ENCODE measurements at regions not wholly inside any gene's neighbourhood (a gene's known extent, or its start where the extent isn't known, plus 50 kb on each side); places are given as distances from the start of the nearest gene placed in this dataset.

DNA sequence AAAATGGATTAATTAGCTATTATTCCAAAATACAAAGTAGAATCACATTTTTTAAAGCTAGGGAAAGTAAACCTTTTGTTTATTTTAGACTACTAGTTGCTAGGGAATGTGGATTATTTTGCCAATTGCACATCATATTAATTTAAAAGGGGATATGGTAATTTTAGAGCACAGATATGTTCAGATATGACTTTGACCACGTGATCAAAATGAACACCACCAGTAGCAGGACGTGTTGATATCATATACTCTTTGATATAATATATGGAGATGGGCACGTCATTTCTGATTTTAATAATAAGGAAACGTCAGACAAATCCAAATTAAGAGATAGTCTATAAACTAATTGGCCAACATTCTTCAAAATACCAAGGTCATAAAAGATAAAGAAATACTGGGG lies 1188.3 kb upstream of the CNTN5 start:
- DNase-seq (ENCODE audit: low spot score in 2 of 2) (no peak), ATAC-seq (no peak)
- H3K27ac Mint-ChIP-seq = no peak overlapping the region
- no peaks in the 10 kb centered on the region for H3K4me1 Mint-ChIP-seq
- H3K9me3 Mint-ChIP-seq = peaks cover 14% of the 10 kb centered on the region
- H3K4me3 Mint-ChIP-seq = no peak overlapping the region
- no peaks in the 10 kb centered on the region for H3K36me3 Mint-ChIP-seq

DNA sequence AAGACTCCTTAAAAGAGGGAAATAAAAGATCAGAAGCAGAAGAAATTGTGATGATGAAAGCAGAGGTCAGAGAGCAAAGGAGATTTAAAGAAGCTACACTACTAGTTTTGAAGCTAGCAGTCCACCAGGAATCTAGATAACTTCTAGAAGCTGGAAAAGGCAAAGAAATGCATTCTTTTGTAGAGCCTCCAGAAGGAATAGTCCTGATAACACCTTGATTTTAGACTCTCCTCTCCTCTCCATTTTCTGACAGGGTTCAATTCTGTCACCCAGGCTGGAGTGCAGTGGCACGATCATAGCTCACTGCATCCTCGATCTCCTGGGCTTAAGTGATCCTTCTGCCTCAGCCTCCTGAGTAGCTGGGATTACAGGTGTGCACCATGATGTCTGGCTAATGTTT lies 1187.3 kb upstream of the CNTN5 start:
- Mint-ChIP-seq H3K9me3 (peaks cover 14% of the 10 kb centered on the region), H3K4me3 (no peak overlapping the region), H3K36me3 (no peaks in the 10 kb centered on the region), H3K27ac (no peak overlapping the region), H3K4me1 (no peaks in the 10 kb centered on the region)
- DNase-seq (ENCODE audit: low spot score in 2 of 2) (no peak), ATAC-seq (no peak)

DNA sequence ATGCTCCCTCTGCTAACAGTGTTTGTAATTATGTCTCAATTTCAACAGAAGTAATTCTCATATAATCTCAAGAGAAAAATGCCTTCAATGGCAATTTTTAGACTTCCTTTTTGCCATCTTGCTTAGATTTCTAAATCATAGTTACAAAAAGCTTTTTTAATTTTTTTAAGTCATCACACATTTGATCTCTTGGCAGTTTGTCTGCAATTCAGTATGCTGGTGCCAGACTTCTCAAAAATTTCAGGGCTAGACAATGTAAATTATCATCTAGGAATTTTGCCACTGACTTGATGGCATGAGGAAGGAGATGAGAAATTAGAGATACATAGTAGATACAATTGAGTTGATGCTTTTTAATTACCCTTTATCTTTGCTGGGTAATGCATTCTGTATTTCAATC lies 1176.7 kb upstream of the CNTN5 start:
- DNase-seq (ENCODE audit: low spot score in 2 of 2) = no peak
- H3K27ac Mint-ChIP-seq = no peak overlapping the region
- H3K4me3 Mint-ChIP-seq = no peak overlapping the region
- ATAC-seq = no peak
- H3K9me3 Mint-ChIP-seq = peaks cover 22% of the 10 kb centered on the region
- H3K36me3 Mint-ChIP-seq = no peaks in the 10 kb centered on the region
- H3K4me1 Mint-ChIP-seq = no peaks in the 10 kb centered on the region

DNA sequence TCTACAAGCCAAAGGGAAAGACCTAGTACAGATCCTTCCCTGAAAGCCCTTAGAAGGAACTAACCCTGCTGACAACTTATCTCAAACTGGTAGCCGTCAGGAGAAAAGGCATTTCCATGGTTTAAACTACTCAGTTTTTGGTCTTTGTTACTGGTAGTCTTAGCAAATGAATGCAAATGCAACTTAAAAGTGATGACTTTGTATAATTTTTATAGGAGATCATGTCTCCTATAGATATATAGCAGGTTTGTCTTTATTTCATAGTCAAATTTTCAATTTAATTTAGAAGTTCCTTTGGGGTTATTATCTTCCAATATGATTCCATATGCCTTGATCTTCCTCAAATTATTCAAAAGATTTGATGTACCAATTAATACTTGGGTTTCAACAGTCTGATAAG lies 1173.0 kb upstream of the CNTN5 start:
- H3K4me3 Mint-ChIP-seq = no peak overlapping the region
- no peaks in the 10 kb centered on the region for H3K4me1 Mint-ChIP-seq
- H3K36me3 Mint-ChIP-seq = no peaks in the 10 kb centered on the region
- H3K9me3 Mint-ChIP-seq = peaks cover 14% of the 10 kb centered on the region
- H3K27ac Mint-ChIP-seq = no peak overlapping the region
- no peak for DNase-seq (ENCODE audit: low spot score in 2 of 2)
- no peak for ATAC-seq

DNA sequence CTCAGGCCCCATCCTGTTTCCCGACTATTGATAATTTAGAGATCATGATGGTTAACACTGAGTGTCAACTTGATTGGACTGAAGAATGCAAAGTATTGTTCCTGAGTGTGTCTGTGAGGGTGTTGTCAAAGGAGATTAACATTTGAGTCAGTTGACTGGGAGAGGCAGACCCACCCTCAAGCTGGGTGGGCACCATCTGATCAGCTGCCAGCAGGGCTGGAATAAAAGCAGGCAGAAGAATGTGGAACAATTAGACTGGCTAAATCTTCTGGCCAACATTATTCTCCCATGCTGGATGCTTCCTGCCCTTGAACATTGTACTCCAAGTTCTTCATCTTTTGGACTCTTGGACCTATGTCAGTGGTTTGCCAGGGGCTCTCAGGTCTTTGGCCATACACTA lies 1170.0 kb upstream of the CNTN5 start:
- Mint-ChIP-seq H3K27ac (no peak overlapping the region), H3K9me3 (peaks cover 10% of the 10 kb centered on the region), H3K4me3 (no peak overlapping the region)

DNA sequence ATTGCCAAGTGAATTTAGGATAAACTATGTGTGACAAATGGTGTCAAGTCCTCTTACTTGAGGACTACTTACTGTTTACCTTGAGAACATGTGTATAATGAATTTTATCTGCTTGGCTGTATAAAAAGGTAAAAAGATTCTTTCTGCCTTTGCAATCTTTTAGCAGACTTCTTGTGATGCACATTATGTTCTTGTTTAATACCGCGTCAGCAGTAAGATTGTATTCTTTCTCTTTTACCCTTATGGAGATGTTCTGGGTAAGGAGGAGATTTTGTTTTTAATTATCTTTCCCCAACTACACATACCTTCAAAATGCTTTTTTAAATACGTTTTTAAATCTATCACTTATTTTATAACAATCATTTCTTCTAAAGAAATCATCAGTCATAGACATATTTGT lies 1166.4 kb upstream of the CNTN5 start:
- H3K36me3 Mint-ChIP-seq = no peaks in the 10 kb centered on the region
- H3K4me3 Mint-ChIP-seq = no peak overlapping the region
- H3K4me1 Mint-ChIP-seq = no peaks in the 10 kb centered on the region
- no peak overlapping the region for H3K27ac Mint-ChIP-seq
- peaks cover 11% of the 10 kb centered on the region for H3K9me3 Mint-ChIP-seq
- no peak for DNase-seq (ENCODE audit: low spot score in 2 of 2)
- no peak for ATAC-seq

More for the DNA sequence above, 1170.0 kb upstream of the CNTN5 start:
- H3K4me1 Mint-ChIP-seq = no peaks in the 10 kb centered on the region
- DNase-seq (ENCODE audit: low spot score in 2 of 2) (no peak), ATAC-seq (no peak)
- H3K36me3 Mint-ChIP-seq = no peaks in the 10 kb centered on the region

DNA sequence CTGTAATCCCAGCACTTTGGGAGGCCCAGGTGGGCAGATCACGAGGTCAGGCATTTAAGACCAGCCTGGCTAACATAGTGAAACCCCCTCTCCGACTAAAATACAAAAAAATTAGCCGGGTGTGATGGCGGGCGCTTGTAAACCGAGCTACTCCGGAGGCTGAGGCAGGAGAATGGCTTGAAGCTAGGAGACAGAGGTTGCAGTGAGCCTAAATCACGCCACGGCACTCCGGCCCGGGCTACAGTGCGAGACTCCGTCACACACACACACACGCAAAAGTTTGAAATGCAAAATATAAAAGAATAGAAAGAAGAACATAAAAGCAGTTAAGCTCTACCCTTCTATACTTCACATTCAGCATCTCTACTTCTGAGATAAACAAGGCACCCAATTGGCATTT lies 1165.9 kb upstream of the CNTN5 start:
- DNase-seq (ENCODE audit: low spot score in 2 of 2) = no peak
- H3K27ac Mint-ChIP-seq = no peak overlapping the region
- no peak for ATAC-seq
- H3K9me3 Mint-ChIP-seq = peaks cover 11% of the 10 kb centered on the region
- no peaks in the 10 kb centered on the region for H3K4me1 Mint-ChIP-seq
- no peaks in the 10 kb centered on the region for H3K36me3 Mint-ChIP-seq
- no peak overlapping the region for H3K4me3 Mint-ChIP-seq

DNA sequence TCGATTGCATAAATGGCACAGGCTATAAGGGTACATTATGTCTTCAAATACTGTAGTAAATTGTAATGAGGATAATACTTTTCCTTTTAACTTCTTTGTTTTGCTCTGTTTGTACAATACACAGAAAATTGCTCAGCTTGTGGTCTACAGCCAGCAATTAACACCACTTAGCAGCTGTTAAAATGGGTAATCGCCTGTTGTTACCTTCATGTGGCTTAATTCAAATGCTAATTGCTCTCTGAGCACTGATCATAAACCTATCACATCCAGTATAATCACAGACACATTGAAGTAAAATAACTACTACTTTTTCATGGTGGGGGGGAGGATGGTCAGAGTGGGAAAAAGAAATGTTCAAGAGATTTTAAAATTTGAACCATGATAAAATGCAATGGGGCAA lies 1164.1 kb upstream of the CNTN5 start:
- Mint-ChIP-seq H3K9me3 (peaks cover 15% of the 10 kb centered on the region), H3K36me3 (no peaks in the 10 kb centered on the region), H3K4me1 (no peaks in the 10 kb centered on the region), H3K4me3 (no peak overlapping the region), H3K27ac (no peak overlapping the region)
- no peak for ATAC-seq
- no peak for DNase-seq (ENCODE audit: low spot score in 2 of 2)

DNA sequence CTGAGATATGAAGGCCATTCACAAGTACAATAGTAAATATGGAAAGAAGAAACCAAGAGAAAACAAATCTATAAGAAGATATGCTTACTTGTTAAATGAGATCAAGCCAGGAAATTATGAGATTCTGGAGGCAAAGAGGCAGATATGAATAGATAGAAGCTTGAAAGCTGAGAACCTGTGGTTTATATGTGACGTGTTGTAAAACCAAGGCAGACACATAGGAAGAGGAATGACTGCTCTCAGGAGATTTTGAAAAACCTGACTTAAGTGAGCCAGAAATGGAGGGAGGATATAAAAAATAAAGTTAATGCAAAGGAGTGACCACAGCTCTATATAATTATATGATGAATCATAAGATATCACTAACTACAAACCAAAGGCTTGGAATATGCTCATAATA lies 1160.5 kb upstream of the CNTN5 start:
- no peak overlapping the region for H3K27ac Mint-ChIP-seq
- DNase-seq (ENCODE audit: low spot score in 2 of 2) = no peak
- no peak overlapping the region for H3K4me3 Mint-ChIP-seq
- no peak for ATAC-seq
- no peaks in the 10 kb centered on the region for H3K36me3 Mint-ChIP-seq
- no peaks in the 10 kb centered on the region for H3K4me1 Mint-ChIP-seq
- peaks cover 27% of the 10 kb centered on the region for H3K9me3 Mint-ChIP-seq

DNA sequence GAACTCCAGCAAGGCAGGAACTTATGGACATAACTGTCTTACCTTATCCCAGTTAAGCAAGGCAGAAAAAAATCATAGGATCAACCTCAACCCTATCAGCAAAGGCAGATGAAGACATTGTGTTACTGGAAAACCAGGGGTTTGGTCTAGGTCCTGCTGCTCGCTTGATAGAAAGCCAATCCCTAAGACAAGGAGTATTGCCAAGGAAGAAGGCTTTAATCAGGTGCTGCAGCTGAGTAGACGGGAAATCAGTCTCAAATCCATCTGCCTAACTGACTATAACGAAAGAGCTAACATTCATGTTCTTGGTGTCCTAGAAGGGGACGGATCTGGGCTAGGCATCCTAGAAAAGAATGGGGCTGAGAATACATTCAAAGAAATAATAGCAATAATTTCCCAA lies 1158.7 kb upstream of the CNTN5 start:
- Mint-ChIP-seq H3K36me3 (no peaks in the 10 kb centered on the region), H3K4me1 (no peaks in the 10 kb centered on the region), H3K9me3 (peaks cover 25% of the 10 kb centered on the region), H3K4me3 (no peak overlapping the region), H3K27ac (no peak overlapping the region)
- DNase-seq (ENCODE audit: low spot score in 2 of 2) (no peak), ATAC-seq (no peak)

DNA sequence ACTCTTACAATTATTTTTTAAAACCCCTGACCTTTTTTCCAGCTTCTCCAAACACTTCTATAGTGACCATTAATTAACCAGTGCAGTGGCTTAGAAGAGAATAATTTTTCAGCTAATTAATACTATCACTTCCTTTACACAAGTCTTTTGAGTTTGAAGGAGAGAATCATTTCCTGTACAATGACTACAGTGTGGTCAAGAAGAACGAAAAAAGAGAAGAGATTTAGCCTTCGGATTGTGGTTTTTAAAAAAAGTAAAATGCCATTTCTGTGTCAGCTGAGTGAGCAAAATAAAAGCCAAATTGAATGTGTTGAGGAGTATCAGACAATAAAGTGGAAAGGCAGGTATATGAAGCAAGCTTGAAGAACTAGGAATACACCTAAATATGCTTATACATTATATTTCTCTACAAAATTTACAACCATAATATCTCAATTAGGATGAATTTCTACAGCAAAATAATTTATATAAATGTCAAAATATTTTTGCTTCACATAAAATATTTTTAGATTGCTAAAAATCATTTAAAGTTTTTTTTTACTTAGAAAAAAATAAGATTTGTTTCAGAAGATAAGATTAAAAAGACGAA lies 1155.2 kb upstream of the CNTN5 start:
- peaks cover 34% of the 10 kb centered on the region for H3K9me3 Mint-ChIP-seq
- H3K27ac Mint-ChIP-seq = no peak overlapping the region
- no peaks in the 10 kb centered on the region for H3K4me1 Mint-ChIP-seq
- no peaks in the 10 kb centered on the region for H3K36me3 Mint-ChIP-seq
- ATAC-seq (no peak), DNase-seq (ENCODE audit: low spot score in 2 of 2) (no peak)
- H3K4me3 Mint-ChIP-seq = no peak overlapping the region

DNA sequence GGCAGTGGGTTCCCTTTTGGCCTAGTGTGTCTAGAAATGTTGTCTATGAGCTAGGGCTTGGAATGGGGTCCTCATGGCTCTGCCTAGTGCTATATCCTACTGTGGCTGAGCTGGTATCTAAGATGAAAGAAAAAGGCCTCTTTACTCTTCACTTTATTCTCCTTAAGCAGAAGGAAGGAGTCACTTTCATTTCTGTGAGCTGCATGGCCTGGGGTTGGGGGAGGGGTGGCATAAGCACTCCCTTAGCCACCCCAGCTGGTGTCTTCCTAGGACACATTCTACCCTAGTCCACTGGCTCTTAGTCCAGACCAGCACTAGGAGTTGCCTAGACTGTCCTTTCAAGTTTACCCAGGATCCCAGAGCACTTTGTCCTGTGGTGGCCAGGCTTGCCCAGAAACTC lies 1148.9 kb upstream of the CNTN5 start:
- H3K4me1 Mint-ChIP-seq = no peaks in the 10 kb centered on the region
- no peak overlapping the region for H3K4me3 Mint-ChIP-seq
- ATAC-seq = no peak
- H3K36me3 Mint-ChIP-seq = no peaks in the 10 kb centered on the region
- no peak for DNase-seq (ENCODE audit: low spot score in 2 of 2)
- no peak overlapping the region for H3K27ac Mint-ChIP-seq
- peaks cover 28% of the 10 kb centered on the region for H3K9me3 Mint-ChIP-seq

DNA sequence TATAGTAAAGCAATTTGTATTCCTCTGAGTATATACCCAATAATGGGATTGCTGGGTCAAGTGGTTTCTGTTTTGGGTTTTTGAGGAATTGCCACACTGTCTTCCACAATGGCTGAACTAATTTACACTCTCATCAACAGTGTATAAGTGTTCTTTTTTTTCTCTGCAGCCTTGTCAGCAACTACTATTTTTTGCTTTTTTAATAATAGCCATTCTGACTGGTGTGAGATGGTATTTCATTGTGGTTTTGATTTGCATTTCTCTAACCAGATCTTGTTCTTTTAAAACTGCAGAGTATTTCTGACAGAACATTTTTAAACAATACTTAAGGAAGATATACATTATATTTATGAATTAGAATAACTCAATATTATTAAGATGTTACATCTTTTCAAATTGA lies 1140.5 kb upstream of the CNTN5 start:
- Mint-ChIP-seq H3K9me3 (peaks cover 12% of the 10 kb centered on the region), H3K4me1 (no peaks in the 10 kb centered on the region), H3K4me3 (no peak overlapping the region), H3K36me3 (no peaks in the 10 kb centered on the region), H3K27ac (no peak overlapping the region)
- ATAC-seq (no peak), DNase-seq (ENCODE audit: low spot score in 2 of 2) (no peak)

DNA sequence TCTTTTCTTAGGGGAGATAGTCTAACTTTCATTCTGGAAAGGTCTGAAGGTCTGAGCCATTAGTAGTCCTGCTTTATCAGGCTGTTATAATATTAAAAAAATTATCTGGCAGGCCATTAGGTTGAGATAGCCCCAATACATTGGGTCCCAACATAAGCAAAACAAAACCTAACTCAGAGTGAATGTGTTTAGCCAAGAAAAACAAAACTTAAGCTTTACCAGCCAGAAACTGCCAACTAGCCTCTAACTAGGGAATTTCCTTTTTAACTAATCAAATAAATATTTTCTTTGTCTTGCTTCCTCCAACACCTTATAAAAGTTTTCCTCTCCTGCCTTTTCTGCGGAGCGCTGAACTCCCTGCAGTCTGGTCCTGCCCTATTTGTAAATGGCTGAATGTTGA lies 1137.7 kb upstream of the CNTN5 start:
- Mint-ChIP-seq H3K9me3 (peaks cover 13% of the 10 kb centered on the region), H3K4me3 (no peak overlapping the region), H3K36me3 (no peaks in the 10 kb centered on the region), H3K4me1 (no peaks in the 10 kb centered on the region), H3K27ac (no peak overlapping the region)
- ATAC-seq = no peak
- no peak for DNase-seq (ENCODE audit: low spot score in 2 of 2)

DNA sequence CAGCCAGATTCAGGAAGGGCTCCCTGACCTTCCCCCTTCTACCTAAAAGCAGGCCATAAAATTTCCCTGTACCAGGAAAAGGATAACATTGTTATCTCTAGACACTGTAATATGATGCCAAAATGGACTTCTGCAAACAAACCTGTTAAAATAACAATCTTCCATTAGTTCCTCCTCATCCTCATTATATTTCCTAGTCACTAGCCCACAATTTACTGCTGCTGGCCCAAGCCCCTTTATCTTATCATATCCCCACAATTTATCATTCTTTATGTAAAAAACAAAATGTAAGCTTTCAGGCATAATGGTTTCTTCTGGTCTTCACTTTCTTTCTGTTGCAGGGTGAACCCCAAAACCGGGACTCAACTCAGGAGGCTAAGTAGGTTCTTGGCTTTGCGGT lies 1132.1 kb upstream of the CNTN5 start:
- no peak overlapping the region for H3K27ac Mint-ChIP-seq
- H3K4me3 Mint-ChIP-seq = no peak overlapping the region
- H3K9me3 Mint-ChIP-seq = peaks cover 26% of the 10 kb centered on the region
- no peak for DNase-seq (ENCODE audit: low spot score in 2 of 2)
- H3K36me3 Mint-ChIP-seq = no peaks in the 10 kb centered on the region
- H3K4me1 Mint-ChIP-seq = no peaks in the 10 kb centered on the region
- ATAC-seq = no peak

DNA sequence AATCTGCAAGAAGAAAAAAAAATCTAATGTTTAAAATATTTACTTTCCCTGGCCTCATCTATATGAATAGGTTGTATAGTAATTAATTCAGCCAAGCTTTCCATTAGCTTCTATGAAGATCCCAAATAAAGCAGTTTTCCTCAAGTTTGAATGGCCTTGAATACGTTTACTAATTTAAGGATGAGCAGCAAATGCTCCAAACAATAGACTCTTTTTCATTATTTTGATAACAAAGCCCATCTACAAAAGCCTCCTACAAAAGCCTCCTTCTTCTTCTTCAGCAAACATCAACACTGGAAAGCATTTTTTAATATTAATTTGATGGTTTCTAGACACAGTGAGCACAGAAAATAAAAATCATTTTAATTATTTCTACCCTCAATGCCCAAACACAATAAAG lies 1130.3 kb upstream of the CNTN5 start:
- H3K4me3 Mint-ChIP-seq = no peak overlapping the region
- H3K4me1 Mint-ChIP-seq = no peaks in the 10 kb centered on the region
- ATAC-seq (no peak), DNase-seq (ENCODE audit: low spot score in 2 of 2) (no peak)
- no peaks in the 10 kb centered on the region for H3K36me3 Mint-ChIP-seq
- no peak overlapping the region for H3K27ac Mint-ChIP-seq
- peaks cover 22% of the 10 kb centered on the region for H3K9me3 Mint-ChIP-seq

DNA sequence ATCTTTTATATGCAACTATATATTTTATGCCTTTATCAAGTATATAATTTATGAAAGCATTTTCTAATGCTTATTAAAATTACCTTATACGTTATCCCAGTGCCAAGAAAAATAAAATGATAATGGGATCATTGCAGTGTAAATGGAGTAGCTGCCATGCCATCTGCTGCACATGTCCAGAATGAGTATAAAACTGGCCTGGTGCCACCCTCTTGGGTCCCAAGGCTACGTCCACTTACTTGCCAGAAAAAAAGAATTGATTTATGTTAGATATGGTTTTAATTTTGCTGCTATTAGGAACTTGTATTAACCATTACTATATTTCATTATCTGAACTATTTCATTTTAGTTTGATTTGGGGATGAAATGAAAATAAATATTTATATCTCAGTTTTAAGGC lies 1127.1 kb upstream of the CNTN5 start:
- ATAC-seq (no peak), DNase-seq (ENCODE audit: low spot score in 2 of 2) (no peak)
- Mint-ChIP-seq H3K27ac (no peak overlapping the region), H3K4me3 (no peak overlapping the region), H3K36me3 (no peaks in the 10 kb centered on the region), H3K4me1 (no peaks in the 10 kb centered on the region), H3K9me3 (peaks cover 20% of the 10 kb centered on the region)

Data from stimulated activated effector memory CD8-positive, alpha-beta T cell treated with anti-CD3 and anti-CD28 coated beads, Interleukin-12 subunit alpha, Interleukin-12 subunit beta, amount 100 ng/mL, for 72 hours (primary cell).